WTC11 (cell line): ENCODE measurements at regions not wholly inside any gene's neighbourhood (a gene's known extent, or its start where the extent isn't known, plus 50 kb on each side); places are given as distances from the start of the nearest gene placed in this dataset.

Source experiments
- CTCF ChIP-seq: fragments of 200-600 bp; IDR thresholded peaks from 2 replicates; pipeline ENCODE4 v1.8.0; 2022; ENCODE audit warnings: antibody characterized with exemption
- ZNF219 ChIP-seq: sonication (generic); formaldehyde crosslinking; IDR thresholded peaks from 2 replicates; pipeline ENCODE4 v1.8.0; 2023; ENCODE audit warnings: missing genetic modification reagents, mild to moderate bottlenecking, borderline replicate concordance

GRCh38 chr4:66164869-66165268 is 494.6 kb upstream of the EPHA5 start:
- TF ChIP-seq CTCF = no peak
- TF ChIP-seq ZNF219 = no peak
